T-helper 2 cell (primary cell): ENCODE measurements at regions not wholly inside any gene's neighbourhood (a gene's known extent, or its start where the extent isn't known, plus 50 kb on each side); places are given as distances from the start of the nearest gene placed in this dataset.
"Not testable (repeated sequence)": the region's sequence is repeated elsewhere in the genome, so short reads cannot be mapped to it uniquely, and the experiment has no call there.

Source experiments
- DNase-seq, 5 experiments: peaks; one replicate each; pipeline versions ENCODE4 v3.0.0 to v3.0.0-alpha.2; 2012 to 2022

- no peak for DNase-seq
Observed at GRCh38 chr7:97381815-97382554, 264.5 kb downstream of the SDHAF3 start.

- no peak for DNase-seq
Observed at GRCh38 chr7:97390052-97390451, 272.6 kb downstream of the SDHAF3 start.

GRCh38 chr7:97390915-97391593 is 273.6 kb downstream of the SDHAF3 start:
- no peak for DNase-seq

- DNase-seq, result no peak
Observed at GRCh38 chr7:97401398-97401797, 283.9 kb downstream of the SDHAF3 start.

GRCh38 chr7:97405835-97406234 is 288.3 kb downstream of the SDHAF3 start:
- no peak for DNase-seq

- DNase-seq, result no peak
Observed at GRCh38 chr7:97407106-97407505, 289.6 kb downstream of the SDHAF3 start.

GRCh38 chr7:97409346-97409745 is 291.8 kb downstream of the SDHAF3 start:
- no peak for DNase-seq

GRCh38 chr7:97418312-97418711 is 300.8 kb downstream of the SDHAF3 start:
- peak in 1 of 5 experiments; percentile 2 for DNase-seq

GRCh38 chr7:97419898-97420297 is 302.4 kb downstream of the SDHAF3 start:
- no peak for DNase-seq

- DNase-seq, result no peak
Observed at GRCh38 chr7:97421307-97421930, 303.9 kb downstream of the SDHAF3 start.

- no peak for DNase-seq
Observed at GRCh38 chr7:97422046-97422445, 304.5 kb downstream of the SDHAF3 start.

- no peak for DNase-seq
Observed at GRCh38 chr7:97430006-97430405, 301.9 kb upstream of the TAC1 start.

- no peak for DNase-seq
Observed at GRCh38 chr7:97439637-97440214, 292.2 kb upstream of the TAC1 start.

- DNase-seq, result no peak
Observed at GRCh38 chr7:97446361-97446760, 285.5 kb upstream of the TAC1 start.

GRCh38 chr7:97449448-97449847 is 282.4 kb upstream of the TAC1 start:
- not testable (repeated sequence) for DNase-seq

GRCh38 chr7:97450516-97450915 is 281.4 kb upstream of the TAC1 start:
- no peak for DNase-seq

- DNase-seq, result no peak
Observed at GRCh38 chr7:97454636-97455035, 277.2 kb upstream of the TAC1 start.

- no peak for DNase-seq
Observed at GRCh38 chr7:97457054-97457453, 274.8 kb upstream of the TAC1 start.

GRCh38 chr7:97460433-97460832 is 271.5 kb upstream of the TAC1 start:
- no peak for DNase-seq

- no peak for DNase-seq
Observed at GRCh38 chr7:97461596-97461995, 270.3 kb upstream of the TAC1 start.

- DNase-seq, result no peak
Observed at GRCh38 chr7:97466071-97466470, 265.8 kb upstream of the TAC1 start.

GRCh38 chr7:97466999-97467740 is 264.7 kb upstream of the TAC1 start:
- no peak for DNase-seq

- no peak for DNase-seq
Observed at GRCh38 chr7:97468493-97468892, 263.4 kb upstream of the TAC1 start.
